HG03280 (cell line): ENCODE measurements at regions not wholly inside any gene's neighbourhood (a gene's known extent, or its start where the extent isn't known, plus 50 kb on each side); places are given as distances from the start of the nearest gene placed in this dataset.
"Not testable (repeated sequence)": the region's sequence is repeated elsewhere in the genome, so short reads cannot be mapped to it uniquely, and the experiment has no call there.

Experiments used
- ATAC-seq: cut with Tn5 transposase; IDR thresholded peaks from one replicate; pipeline ENCODE4 v1.9.1; 2021; ENCODE audit warnings: mild to moderate bottlenecking, moderate library complexity; ENCODE audit not compliant: unreplicated experiment

- no peak for ATAC-seq
These were observed 205.2 kb upstream of the LMCD1 start for GRCh38 chr3:8296461-8296860.

GRCh38 chr3:8298021-8298954 lies 203.3 kb upstream of the LMCD1 start:
- no peak for ATAC-seq

DNA sequence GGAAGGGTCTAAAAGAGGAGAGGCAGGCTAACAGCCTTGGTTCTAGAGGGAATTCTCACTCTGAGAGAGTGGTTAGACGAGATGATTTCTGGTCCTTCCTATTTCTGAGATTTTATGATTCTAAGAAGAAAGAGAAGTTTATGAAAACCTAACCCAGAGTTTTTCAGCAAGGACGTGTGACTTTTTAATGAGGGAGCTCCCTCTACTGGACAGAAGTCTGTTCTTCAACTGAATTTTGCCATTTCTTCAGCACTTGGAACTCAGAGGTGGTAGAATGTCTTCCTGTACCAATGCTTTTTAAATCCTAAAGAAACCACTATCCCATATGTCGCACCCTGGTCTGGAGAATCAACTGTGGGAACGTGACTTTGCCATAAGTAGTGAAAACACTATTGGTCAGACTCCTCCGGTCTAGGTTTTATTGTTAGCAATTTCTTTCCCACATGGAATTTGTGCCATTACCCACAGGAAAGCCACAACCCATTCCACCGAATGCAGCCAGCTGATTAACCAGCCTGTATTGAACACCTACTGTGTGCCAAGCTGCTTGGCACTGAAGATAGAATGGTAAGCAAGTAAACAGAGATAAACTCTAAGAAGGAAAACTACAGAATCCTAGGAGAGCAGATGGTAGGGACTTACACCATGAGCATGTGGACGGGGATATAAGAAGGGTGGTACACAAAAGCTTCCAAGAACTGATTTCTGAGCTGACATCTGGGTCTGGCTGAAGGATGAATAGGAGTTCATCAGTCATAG lies 199.5 kb upstream of the LMCD1 start:
- no peak for ATAC-seq

DNA sequence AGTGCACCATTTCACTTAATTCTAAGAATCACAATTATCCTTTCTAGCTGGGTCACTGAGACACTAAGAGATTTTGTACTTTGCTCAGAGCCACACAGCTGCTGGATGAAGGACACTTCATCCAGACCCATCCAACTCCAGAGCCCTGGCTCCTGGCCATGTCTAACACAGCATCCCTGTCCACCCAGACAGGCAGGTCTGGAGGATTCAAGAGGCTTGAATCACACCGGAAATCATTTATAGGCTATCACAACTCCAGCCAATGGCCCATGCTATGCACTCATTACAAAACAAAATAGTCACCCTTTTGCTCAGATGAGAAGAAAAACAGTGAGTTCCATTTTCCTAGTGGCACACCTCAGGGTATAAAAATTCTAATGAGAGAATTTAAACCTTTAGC lies 198.2 kb upstream of the LMCD1 start:
- ATAC-seq, result no peak

- ATAC-seq, result no peak
These were observed 196.3 kb upstream of the LMCD1 start for GRCh38 chr3:8305371-8305770.

DNA sequence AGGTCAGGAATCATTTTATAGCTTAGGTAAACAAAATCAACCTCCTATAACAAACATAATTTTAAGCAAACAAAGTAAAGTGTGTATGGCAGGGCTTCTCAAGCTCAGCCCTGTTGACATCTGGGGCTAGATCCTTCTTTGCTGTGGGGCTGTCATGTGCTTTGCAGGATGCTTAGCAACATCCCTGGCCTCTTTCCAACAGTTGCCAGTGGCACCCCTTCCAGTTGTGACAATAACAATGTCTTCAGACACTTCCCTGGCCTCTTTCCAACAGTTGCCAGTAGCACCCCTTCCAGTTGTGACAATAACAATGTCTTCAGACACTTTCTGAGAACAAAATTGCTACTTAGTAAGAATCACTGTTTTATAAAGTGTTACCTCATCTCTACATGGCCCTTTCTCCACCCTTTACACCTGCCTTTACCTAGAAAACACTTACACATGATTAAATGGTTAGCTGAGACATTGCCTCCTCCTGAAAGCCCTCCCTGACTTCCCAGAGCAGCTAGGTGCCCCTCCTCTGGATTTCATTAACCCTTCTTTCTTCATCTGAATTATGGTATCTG lies 194.0 kb upstream of the LMCD1 start:
- no peak for ATAC-seq

GRCh38 chr3:8311321-8311720 lies 190.3 kb upstream of the LMCD1 start:
- ATAC-seq, result no peak

GRCh38 chr3:8312685-8313084 lies 188.9 kb upstream of the LMCD1 start:
- ATAC-seq, result no peak

GRCh38 chr3:8313560-8314267 lies 187.9 kb upstream of the LMCD1 start:
- no peak for ATAC-seq

DNA sequence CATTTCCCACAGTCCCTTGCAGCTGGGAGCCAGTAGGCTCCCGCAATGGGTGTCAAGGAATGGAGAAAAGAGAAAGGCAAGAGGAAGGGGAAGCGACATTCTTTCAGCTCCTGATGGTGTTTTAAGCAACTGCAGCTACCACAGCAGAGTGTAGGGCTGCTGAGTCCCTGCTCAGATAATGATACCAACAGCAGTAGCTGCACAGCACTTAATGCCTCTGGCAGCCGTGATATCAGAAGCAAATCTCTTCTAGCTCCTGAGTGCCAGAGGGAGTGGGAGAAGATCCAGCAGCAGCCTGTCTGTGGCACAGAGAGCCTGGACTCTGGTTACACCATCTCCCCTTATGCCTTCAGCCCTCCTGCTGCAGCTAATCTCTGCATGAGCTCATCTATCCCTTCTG lies 186.1 kb upstream of the LMCD1 start:
- ATAC-seq, result not testable (repeated sequence)

DNA sequence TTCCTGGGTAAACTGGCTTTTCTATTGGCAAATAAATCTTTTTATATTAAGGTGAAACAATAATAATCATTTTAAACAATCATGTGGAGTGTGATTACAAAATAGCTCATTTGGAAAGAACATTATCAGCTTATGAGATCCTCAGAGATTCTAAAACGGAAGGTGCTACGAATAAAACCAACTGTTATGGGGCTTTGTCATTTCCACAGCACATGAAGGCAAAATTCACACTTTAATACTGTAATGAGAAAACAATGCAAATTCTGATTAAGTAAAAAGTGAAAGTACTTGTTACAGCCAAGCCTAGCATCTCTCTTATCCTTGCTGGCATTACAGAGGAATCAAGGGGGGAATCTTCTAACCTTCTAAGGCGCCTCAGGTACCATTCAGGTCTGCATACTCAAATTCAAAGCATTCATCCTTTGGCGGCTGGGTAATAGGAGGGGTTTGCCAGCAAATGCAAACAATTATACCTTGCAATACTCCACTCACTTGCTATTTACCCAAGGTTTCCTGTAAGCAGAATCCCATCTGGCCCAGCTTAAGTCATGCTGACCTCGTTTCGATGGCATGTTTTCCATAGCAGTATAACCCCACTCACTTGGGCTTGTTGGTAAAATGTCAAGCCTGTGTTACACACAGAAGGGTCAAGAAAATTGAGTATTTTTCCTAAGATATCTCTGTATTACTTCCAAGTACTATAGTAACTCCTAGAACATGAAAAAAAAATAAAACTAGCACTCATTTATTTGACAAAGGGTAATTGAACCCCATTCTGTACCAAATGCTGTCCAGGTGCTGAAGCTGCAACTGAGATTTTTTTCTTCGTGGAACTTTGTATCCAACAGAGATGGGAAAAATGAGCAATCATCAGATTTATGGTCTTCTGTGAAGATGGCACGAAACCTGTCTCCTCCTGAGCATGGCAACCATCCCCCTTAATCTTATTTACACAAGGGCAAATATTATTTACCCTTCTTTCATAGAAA lies 183.7 kb upstream of the LMCD1 start:
- ATAC-seq, result no peak

GRCh38 chr3:8319935-8320634 lies 181.5 kb upstream of the LMCD1 start:
- no peak for ATAC-seq

GRCh38 chr3:8320711-8321458 lies 180.7 kb upstream of the LMCD1 start:
- no peak for ATAC-seq

GRCh38 chr3:8324747-8325146 lies 176.9 kb upstream of the LMCD1 start:
- ATAC-seq, result peak; percentile 93

- no peak for ATAC-seq
These were observed 176.3 kb upstream of the LMCD1 start for GRCh38 chr3:8325306-8325705.

- not testable (repeated sequence) for ATAC-seq
These were observed 175.8 kb upstream of the LMCD1 start for GRCh38 chr3:8325833-8326232.

DNA sequence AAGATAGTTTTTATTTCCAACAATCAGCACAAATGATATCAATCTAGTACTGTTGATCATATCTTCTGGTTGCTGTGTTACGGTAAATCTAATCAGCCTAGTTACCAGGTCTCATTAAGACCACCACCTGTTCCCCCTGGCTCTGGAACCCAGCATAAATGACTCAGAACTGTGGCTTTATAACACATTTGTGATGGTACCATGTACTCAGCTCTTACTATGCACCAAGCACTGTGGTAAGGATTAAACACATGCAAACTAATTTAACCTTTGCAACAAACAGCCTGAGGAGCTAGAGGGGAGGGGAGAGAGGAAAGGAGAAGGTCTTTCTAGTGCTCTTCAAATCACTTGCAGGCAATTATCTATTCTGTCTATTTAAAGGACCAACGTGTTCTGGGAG lies 173.9 kb upstream of the LMCD1 start:
- ATAC-seq, result no peak

- ATAC-seq, result no peak
These were observed 172.7 kb upstream of the LMCD1 start for GRCh38 chr3:8328967-8329366.

- no peak for ATAC-seq
These were observed 172.0 kb upstream of the LMCD1 start for GRCh38 chr3:8329598-8329997.
